HepG2 (cell line): ENCODE measurements at regions not wholly inside any gene's neighbourhood (a gene's known extent, or its start where the extent isn't known, plus 50 kb on each side); places are given as distances from the start of the nearest gene placed in this dataset.

Source experiments
- FOXA1 ChIP-seq, 2 experiments: fragments of 450-650 bp in 1 of 2; sonication (generic) in 1 of 2; formaldehyde crosslinking in 1 of 2; IDR thresholded peaks; 2 replicates each; pipeline versions ENCODE4 v1.4.0 to v1.6.1; 2016 to 2020; ENCODE audit warnings: missing genetic modification reagents in 1 of 2
- HCFC1 ChIP-seq: fragments of 150-350 bp; IDR thresholded peaks from 2 replicates; pipeline ENCODE4 v1.6.1; 2014; ENCODE audit warnings: low read depth, low read length
- MIXL1 ChIP-seq: IDR thresholded peaks from 2 replicates; pipeline ENCODE4 v1.6.1; 2016
- MYC ChIP-seq: sonication (generic); formaldehyde crosslinking; IDR thresholded peaks from 2 replicates; pipeline ENCODE4 v1.9.0; 2021; ENCODE audit warnings: missing genetic modification reagents, borderline replicate concordance
- SOX5 ChIP-seq: IDR thresholded peaks from 2 replicates; pipeline ENCODE4 v1.6.1; 2016; ENCODE audit warnings: borderline replicate concordance
- XBP1 ChIP-seq: sonication (generic); formaldehyde crosslinking; IDR thresholded peaks from 2 replicates; pipeline ENCODE4 v1.5.0; 2020; ENCODE audit warnings: missing genetic modification reagents
- ZFP41 ChIP-seq: sonication (generic); formaldehyde crosslinking; IDR thresholded peaks from 2 replicates; pipeline ENCODE4 v1.4.0; 2020; ENCODE audit warnings: mild to moderate bottlenecking, missing genetic modification reagents, borderline replicate concordance
- ZKSCAN8 ChIP-seq: IDR thresholded peaks from 2 replicates; pipeline ENCODE4 v1.6.1; 2016; ENCODE audit warnings: borderline replicate concordance, missing genetic modification reagents, missing compliant biosample characterization
- ZNF468 ChIP-seq: sonication (generic); formaldehyde crosslinking; IDR thresholded peaks from 2 replicates; pipeline ENCODE4 v1.8.0; 2022; ENCODE audit warnings: mild to moderate bottlenecking, moderate library complexity, missing genetic modification reagents
- ZNF766 ChIP-seq: sonication (generic); formaldehyde crosslinking; IDR thresholded peaks from 2 replicates; pipeline ENCODE4 v1.5.0; 2020; ENCODE audit warnings: missing genetic modification reagents, borderline replicate concordance
- ZNF777 ChIP-seq: sonication (generic); formaldehyde crosslinking; IDR thresholded peaks from 2 replicates; pipeline ENCODE4 v1.4.0; 2020; ENCODE audit warnings: missing genetic modification reagents
- TF ChIP-seq, protein P1 (sequence below): sonication (generic); formaldehyde crosslinking; IDR thresholded peaks from 2 replicates; pipeline ENCODE4 v1.4.0; 2020; ENCODE audit warnings: mild to moderate bottlenecking, missing genetic modification reagents
- TF ChIP-seq, protein P2 (sequence below): sonication (generic); formaldehyde crosslinking; IDR thresholded peaks from 2 replicates; pipeline ENCODE4 v1.4.0; 2020; ENCODE audit warnings: missing genetic modification reagents
- TF ChIP-seq, protein P3 (sequence below): sonication (generic); formaldehyde crosslinking; IDR thresholded peaks from 2 replicates; pipeline ENCODE4 v1.8.1; 2023; ENCODE audit warnings: mild to moderate bottlenecking, inconsistent platforms, moderate library complexity, missing genetic modification reagents, borderline replicate concordance

DNA sequence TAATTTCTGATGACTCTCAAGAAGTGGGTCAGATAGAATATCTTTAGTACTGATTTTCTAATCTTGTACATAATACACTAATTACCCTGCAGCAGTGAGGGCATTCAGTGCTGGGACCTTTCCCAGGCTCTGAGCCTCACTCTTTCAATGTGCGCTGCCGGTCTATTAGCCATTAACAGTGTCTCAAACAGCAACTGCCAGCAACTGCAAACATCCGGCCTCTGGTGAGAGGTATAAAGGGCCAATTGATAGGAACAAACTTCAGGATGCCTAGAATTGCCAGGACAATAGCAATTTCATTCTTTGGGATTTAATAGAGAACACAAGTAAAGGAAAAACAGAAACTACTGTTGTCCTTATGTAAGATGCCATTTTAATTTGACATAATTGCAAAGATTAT lies 604.4 kb upstream of the SPRY2 start (continued):
- TF ChIP-seq, protein P1, sequence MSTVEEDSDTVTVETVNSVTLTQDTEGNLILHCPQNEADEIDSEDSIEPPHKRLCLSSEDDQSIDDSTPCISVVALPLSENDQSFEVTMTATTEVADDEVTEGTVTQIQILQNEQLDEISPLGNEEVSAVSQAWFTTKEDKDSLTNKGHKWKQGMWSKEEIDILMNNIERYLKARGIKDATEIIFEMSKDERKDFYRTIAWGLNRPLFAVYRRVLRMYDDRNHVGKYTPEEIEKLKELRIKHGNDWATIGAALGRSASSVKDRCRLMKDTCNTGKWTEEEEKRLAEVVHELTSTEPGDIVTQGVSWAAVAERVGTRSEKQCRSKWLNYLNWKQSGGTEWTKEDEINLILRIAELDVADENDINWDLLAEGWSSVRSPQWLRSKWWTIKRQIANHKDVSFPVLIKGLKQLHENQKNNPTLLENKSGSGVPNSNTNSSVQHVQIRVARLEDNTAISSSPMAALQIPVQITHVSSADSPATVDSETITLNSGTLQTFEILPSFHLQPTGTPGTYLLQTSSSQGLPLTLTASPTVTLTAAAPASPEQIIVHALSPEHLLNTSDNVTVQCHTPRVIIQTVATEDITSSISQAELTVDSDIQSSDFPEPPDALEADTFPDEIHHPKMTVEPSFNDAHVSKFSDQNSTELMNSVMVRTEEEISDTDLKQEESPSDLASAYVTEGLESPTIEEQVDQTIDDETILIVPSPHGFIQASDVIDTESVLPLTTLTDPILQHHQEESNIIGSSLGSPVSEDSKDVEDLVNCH: no peak
- TF ChIP-seq FOXA1 (IDR thresholded peaks at IDR 0.05) (no peak), FOXA1 (CRISPR knock-in tag; IDR thresholded peaks at IDR 0.05) (0 out of 2 replicates have a peak, but pooled peaks have one; percentile 20), HCFC1 (no peak), ZFP41 (CRISPR knock-in tag) (no peak), ZNF468 (CRISPR knock-in tag) (no peak), ZNF777 (no peak), SOX5 (peak; percentile 46; the same call in 1 of the 2 replicates), MYC (no peak), ZNF766 (CRISPR knock-in tag) (no peak), XBP1 (CRISPR knock-in tag) (no peak), MIXL1 (CRISPR knock-in tag) (peak; percentile 61; the same call in 1 of the 2 replicates), ZKSCAN8 (no peak)
- TF ChIP-seq, protein P2, sequence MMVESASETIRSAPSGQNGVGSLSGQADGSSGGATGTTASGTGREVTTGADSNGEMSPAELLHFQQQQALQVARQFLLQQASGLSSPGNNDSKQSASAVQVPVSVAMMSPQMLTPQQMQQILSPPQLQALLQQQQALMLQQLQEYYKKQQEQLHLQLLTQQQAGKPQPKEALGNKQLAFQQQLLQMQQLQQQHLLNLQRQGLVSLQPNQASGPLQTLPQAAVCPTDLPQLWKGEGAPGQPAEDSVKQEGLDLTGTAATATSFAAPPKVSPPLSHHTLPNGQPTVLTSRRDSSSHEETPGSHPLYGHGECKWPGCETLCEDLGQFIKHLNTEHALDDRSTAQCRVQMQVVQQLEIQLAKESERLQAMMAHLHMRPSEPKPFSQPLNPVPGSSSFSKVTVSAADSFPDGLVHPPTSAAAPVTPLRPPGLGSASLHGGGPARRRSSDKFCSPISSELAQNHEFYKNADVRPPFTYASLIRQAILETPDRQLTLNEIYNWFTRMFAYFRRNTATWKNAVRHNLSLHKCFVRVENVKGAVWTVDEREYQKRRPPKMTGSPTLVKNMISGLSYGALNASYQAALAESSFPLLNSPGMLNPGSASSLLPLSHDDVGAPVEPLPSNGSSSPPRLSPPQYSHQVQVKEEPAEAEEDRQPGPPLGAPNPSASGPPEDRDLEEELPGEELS (CRISPR knock-in tag): peak; percentile 22; the same call in 1 of the 2 replicates
- TF ChIP-seq, protein P3, sequence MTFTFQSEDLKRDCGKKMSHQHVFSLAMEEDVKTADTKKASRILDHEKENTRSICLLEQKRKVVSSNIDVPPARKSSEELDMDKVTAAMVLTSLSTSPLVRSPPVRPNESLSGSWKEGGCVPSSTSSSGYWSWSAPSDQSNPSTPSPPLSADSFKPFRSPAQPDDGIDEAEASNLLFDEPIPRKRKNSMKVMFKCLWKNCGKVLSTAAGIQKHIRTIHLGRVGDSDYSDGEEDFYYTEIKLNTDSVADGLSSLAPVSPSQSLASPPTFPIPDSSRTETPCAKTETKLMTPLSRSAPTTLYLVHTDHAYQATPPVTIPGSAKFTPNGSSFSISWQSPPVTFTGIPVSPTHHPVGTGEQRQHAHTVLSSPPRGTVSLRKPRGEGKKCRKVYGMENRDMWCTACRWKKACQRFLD (CRISPR knock-in tag): no peak
